GM12878 (cell line): ENCODE measurements at regions not wholly inside any gene's neighbourhood (a gene's known extent, or its start where the extent isn't known, plus 50 kb on each side); places are given as distances from the start of the nearest gene placed in this dataset.

ENCODE experiments used
- ATF7 ChIP-seq: fragments of 450-650 bp; IDR thresholded peaks from 2 replicates; pipeline ENCODE4 v1.6.1; 2016; ENCODE audit warnings: low read depth, mild to moderate bottlenecking
- CHD1 ChIP-seq: IDR thresholded peaks from 2 replicates; pipeline ENCODE4 v1.6.1; 2012; ENCODE audit warnings: low read depth, low read length, improper control_type of control experiment
- EED ChIP-seq: sonication (generic); IDR thresholded peaks from 2 replicates; pipeline ENCODE4 v1.6.1; 2016; ENCODE audit warnings: antibody characterized with exemption, low read depth
- EGR1 ChIP-seq, 2 experiments: IDR thresholded peaks; 1 replicate in 1 of 2; 2 replicates in 1 of 2; pipeline ENCODE4 v1.6.1; 2011 to 2012; ENCODE audit warnings: low read depth in 2 of 2, low read length in 2 of 2, borderline replicate concordance in 1 of 2, mild to moderate bottlenecking in 1 of 2, moderate library complexity in 1 of 2
- ESRRA ChIP-seq: IDR thresholded peaks from 2 replicates; pipeline ENCODE4 v1.6.1; 2012; ENCODE audit warnings: mild to moderate bottlenecking, low read length, improper control_type of control experiment
- MTA2 ChIP-seq: fragments of 450-650 bp; IDR thresholded peaks from 2 replicates; pipeline ENCODE4 v1.6.1; 2016; ENCODE audit warnings: low read depth, mild to moderate bottlenecking, moderate library complexity
- NFIC ChIP-seq: IDR thresholded peaks from 2 replicates; pipeline ENCODE4 v1.6.1; 2012; ENCODE audit warnings: low read depth, mild to moderate bottlenecking, inconsistent platforms, low read length, moderate library complexity
- NR2F1 ChIP-seq: fragments of 450-650 bp; conservative IDR thresholded peaks from 2 replicates; pipeline ENCODE4 v1.6.1; 2017; ENCODE audit warnings: mild to moderate bottlenecking
- POLR2A ChIP-seq: IDR thresholded peaks from 2 replicates; pipeline ENCODE4 v1.6.1; 2011; ENCODE audit warnings: low read depth, mild to moderate bottlenecking, low read length
- RB1 ChIP-seq: fragments of 450-650 bp; formaldehyde crosslinking; IDR thresholded peaks from 2 replicates; pipeline ENCODE4 v1.6.1; 2017; ENCODE audit warnings: mild to moderate bottlenecking, borderline replicate concordance
- RCOR1 ChIP-seq: conservative IDR thresholded peaks from 2 replicates; pipeline ENCODE4 v1.6.1; 2012; ENCODE audit warnings: low read depth, low read length, improper control_type of control experiment
- SIN3A ChIP-seq: IDR thresholded peaks from 2 replicates; pipeline ENCODE4 v1.6.1; 2012; ENCODE audit warnings: low read depth, low read length, improper control_type of control experiment
- SREBF2 ChIP-seq: IDR thresholded peaks from 2 replicates; pipeline ENCODE4 v1.6.1; 2012; ENCODE audit warnings: mild to moderate bottlenecking, low read length
- SRF ChIP-seq, 2 experiments: IDR thresholded peaks; 2 replicates each; pipeline ENCODE4 v1.6.1; 2011; ENCODE audit warnings: low read depth in 2 of 2, low read length in 2 of 2, mild to moderate bottlenecking in 1 of 2, moderate library complexity in 1 of 2
- TCF3 ChIP-seq: IDR thresholded peaks from 2 replicates; pipeline ENCODE4 v1.6.1; 2012; ENCODE audit warnings: low read depth, mild to moderate bottlenecking, low read length, borderline replicate concordance; ENCODE audit not compliant: insufficient read depth
- ZNF384 ChIP-seq: IDR thresholded peaks from 2 replicates; pipeline ENCODE4 v1.6.1; 2012; ENCODE audit warnings: low read depth, mild to moderate bottlenecking, low read length, improper control_type of control experiment, borderline replicate concordance
- TF ChIP-seq, protein P1 (sequence below): IDR thresholded peaks from 2 replicates; pipeline ENCODE4 v1.6.1; 2012; ENCODE audit warnings: improper control_type of control experiment, low read depth, low read length; ENCODE audit not compliant: insufficient replicate concordance
- TF ChIP-seq, protein P2 (sequence below): fragments of 450-650 bp; IDR thresholded peaks from 2 replicates; pipeline ENCODE4 v1.6.1; 2016; ENCODE audit warnings: mild to moderate bottlenecking, moderate library complexity, borderline replicate concordance
- TF ChIP-seq, protein P3 (sequence below), 3 experiments: IDR thresholded peaks in 2 of 3; conservative IDR thresholded peaks in 1 of 3; 2 replicates each; pipeline ENCODE4 v1.5.1; 2011; ENCODE audit warnings: low read depth in 3 of 3, low read length in 3 of 3, mild to moderate bottlenecking in 3 of 3, control low read depth in 2 of 3, moderate library complexity in 2 of 3, inconsistent platforms in 1 of 3, mixed read lengths in 1 of 3; ENCODE audit not compliant: control insufficient read depth in 2 of 3, insufficient read depth in 1 of 3; ENCODE audit errors: extremely low read depth in 1 of 3

DNA sequence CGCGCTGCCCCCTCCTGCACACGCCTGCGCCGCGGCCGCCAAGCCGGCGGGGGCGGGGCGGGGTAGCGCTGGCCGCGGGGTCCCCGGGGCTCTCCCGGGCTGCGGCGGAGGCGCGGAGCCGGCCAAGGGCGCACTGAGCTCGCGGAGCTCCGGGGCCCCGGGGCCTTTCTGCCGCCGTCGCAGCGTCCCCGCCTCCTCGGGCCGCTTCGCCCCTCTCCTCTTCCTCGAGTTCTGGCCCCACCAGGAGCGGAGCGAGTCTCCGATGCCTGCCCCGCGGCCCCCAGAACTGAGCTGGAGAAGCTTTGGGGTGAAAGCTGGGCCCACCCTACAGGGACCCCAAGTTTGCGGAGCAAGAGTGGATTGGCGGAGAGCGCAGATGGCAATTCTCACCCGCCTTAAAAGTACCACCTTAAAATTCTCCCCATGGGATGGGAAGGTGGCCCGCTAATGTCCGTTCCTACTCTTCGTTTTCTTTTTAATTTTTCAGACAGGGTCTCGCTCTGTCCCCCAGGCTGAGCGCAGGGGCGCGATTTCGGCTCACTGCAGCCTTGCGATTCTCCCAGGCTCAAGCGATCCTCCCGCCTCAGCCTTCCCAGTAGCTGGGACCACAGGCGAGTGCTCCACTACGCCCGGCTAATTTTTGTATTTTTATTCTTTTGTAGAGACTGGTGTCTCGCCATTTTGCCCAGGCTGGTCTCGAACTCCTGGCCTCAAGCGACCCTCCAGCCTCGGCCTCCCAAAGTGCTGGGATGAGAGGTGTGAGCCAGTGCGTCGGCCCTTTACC, 129.6 kb downstream of the NDUFA12 start (continued):
- TF ChIP-seq, protein P1, sequence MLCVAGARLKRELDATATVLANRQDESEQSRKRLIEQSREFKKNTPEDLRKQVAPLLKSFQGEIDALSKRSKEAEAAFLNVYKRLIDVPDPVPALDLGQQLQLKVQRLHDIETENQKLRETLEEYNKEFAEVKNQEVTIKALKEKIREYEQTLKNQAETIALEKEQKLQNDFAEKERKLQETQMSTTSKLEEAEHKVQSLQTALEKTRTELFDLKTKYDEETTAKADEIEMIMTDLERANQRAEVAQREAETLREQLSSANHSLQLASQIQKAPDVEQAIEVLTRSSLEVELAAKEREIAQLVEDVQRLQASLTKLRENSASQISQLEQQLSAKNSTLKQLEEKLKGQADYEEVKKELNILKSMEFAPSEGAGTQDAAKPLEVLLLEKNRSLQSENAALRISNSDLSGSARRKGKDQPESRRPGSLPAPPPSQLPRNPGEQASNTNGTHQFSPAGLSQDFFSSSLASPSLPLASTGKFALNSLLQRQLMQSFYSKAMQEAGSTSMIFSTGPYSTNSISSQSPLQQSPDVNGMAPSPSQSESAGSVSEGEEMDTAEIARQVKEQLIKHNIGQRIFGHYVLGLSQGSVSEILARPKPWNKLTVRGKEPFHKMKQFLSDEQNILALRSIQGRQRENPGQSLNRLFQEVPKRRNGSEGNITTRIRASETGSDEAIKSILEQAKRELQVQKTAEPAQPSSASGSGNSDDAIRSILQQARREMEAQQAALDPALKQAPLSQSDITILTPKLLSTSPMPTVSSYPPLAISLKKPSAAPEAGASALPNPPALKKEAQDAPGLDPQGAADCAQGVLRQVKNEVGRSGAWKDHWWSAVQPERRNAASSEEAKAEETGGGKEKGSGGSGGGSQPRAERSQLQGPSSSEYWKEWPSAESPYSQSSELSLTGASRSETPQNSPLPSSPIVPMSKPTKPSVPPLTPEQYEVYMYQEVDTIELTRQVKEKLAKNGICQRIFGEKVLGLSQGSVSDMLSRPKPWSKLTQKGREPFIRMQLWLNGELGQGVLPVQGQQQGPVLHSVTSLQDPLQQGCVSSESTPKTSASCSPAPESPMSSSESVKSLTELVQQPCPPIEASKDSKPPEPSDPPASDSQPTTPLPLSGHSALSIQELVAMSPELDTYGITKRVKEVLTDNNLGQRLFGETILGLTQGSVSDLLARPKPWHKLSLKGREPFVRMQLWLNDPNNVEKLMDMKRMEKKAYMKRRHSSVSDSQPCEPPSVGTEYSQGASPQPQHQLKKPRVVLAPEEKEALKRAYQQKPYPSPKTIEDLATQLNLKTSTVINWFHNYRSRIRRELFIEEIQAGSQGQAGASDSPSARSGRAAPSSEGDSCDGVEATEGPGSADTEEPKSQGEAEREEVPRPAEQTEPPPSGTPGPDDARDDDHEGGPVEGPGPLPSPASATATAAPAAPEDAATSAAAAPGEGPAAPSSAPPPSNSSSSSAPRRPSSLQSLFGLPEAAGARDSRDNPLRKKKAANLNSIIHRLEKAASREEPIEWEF, result no peak
- TF ChIP-seq SRF (IDR thresholded peaks at IDR 0.05; ENCODE audit: low read depth in 2 of 2, low read length in 2 of 2) (no peak), EGR1 (IDR thresholded peaks at IDR 0.05; ENCODE audit: borderline replicate concordance in 1 of 2, low read depth in 2 of 2, low read length in 2 of 2) (no peak), SREBF2 (no peak), ZNF384 (no peak), ATF7 (no peak), RB1 (no peak), POLR2A (peak; percentile 64), NR2F1 (0 out of 2 replicates have a peak, but pooled peaks have one; percentile 10), MTA2 (no peak), EED (no peak), CHD1 (no peak), ESRRA (no peak), RCOR1 (no peak), NFIC (no peak), TCF3 (0 out of 2 replicates have a peak, but pooled peaks have one; percentile 62), SIN3A (no peak; the same call in 1 of the 2 replicates)
- TF ChIP-seq, protein P2, sequence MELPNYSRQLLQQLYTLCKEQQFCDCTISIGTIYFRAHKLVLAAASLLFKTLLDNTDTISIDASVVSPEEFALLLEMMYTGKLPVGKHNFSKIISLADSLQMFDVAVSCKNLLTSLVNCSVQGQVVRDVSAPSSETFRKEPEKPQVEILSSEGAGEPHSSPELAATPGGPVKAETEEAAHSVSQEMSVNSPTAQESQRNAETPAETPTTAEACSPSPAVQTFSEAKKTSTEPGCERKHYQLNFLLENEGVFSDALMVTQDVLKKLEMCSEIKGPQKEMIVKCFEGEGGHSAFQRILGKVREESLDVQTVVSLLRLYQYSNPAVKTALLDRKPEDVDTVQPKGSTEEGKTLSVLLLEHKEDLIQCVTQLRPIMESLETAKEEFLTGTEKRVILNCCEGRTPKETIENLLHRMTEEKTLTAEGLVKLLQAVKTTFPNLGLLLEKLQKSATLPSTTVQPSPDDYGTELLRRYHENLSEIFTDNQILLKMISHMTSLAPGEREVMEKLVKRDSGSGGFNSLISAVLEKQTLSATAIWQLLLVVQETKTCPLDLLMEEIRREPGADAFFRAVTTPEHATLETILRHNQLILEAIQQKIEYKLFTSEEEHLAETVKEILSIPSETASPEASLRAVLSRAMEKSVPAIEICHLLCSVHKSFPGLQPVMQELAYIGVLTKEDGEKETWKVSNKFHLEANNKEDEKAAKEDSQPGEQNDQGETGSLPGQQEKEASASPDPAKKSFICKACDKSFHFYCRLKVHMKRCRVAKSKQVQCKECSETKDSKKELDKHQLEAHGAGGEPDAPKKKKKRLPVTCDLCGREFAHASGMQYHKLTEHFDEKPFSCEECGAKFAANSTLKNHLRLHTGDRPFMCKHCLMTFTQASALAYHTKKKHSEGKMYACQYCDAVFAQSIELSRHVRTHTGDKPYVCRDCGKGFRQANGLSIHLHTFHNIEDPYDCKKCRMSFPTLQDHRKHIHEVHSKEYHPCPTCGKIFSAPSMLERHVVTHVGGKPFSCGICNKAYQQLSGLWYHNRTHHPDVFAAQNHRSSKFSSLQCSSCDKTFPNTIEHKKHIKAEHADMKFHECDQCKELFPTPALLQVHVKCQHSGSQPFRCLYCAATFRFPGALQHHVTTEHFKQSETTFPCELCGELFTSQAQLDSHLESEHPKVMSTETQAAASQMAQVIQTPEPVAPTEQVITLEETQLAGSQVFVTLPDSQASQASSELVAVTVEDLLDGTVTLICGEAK, result peak; percentile 37; the same call in 1 of the 2 replicates
- TF ChIP-seq, protein P3, sequence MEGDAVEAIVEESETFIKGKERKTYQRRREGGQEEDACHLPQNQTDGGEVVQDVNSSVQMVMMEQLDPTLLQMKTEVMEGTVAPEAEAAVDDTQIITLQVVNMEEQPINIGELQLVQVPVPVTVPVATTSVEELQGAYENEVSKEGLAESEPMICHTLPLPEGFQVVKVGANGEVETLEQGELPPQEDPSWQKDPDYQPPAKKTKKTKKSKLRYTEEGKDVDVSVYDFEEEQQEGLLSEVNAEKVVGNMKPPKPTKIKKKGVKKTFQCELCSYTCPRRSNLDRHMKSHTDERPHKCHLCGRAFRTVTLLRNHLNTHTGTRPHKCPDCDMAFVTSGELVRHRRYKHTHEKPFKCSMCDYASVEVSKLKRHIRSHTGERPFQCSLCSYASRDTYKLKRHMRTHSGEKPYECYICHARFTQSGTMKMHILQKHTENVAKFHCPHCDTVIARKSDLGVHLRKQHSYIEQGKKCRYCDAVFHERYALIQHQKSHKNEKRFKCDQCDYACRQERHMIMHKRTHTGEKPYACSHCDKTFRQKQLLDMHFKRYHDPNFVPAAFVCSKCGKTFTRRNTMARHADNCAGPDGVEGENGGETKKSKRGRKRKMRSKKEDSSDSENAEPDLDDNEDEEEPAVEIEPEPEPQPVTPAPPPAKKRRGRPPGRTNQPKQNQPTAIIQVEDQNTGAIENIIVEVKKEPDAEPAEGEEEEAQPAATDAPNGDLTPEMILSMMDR (IDR thresholded peaks at IDR 0.05 in 2 of 3, conservative IDR thresholded peaks at IDR 0.05 in 1 of 3; ENCODE audit: control insufficient read depth in 2 of 3, extremely low read depth in 1 of 3, insufficient read depth in 1 of 3, low read depth in 3 of 3, low read length in 3 of 3), result no peak; a peak in 1 of 6 replicates
